ENCODE measurements at regions not wholly inside any gene's neighbourhood (a gene's known extent, or its start where the extent isn't known, plus 50 kb on each side); places are given as distances from the start of the nearest gene placed in this dataset.

DNA sequence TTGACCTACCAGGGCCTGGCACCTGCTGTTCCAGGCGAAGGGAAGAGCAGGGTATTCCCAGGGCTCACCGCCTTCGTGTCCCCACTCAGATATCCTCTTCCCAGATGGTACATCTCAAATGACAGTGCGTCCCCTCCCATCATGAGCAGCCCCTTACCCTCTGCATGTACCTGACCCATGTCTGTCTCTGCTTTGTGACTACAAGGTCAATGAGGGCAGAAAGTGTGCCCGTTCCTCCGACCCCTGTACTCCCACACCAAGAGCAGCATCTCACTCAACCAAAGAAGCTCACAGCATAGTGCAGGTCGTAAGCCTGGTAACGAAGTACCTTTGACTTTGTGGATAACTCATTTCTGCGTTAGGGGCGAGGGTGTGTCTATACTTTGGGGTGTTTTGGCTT lies 142.6 kb downstream of the KATNIP start:
- no peak for TF ChIP-seq EZH2 (IDR thresholded peaks at IDR 0.05; ENCODE audit: borderline replicate concordance, low read depth, low read length, poor library complexity, severe bottlenecking)
- TF ChIP-seq, protein P1, sequence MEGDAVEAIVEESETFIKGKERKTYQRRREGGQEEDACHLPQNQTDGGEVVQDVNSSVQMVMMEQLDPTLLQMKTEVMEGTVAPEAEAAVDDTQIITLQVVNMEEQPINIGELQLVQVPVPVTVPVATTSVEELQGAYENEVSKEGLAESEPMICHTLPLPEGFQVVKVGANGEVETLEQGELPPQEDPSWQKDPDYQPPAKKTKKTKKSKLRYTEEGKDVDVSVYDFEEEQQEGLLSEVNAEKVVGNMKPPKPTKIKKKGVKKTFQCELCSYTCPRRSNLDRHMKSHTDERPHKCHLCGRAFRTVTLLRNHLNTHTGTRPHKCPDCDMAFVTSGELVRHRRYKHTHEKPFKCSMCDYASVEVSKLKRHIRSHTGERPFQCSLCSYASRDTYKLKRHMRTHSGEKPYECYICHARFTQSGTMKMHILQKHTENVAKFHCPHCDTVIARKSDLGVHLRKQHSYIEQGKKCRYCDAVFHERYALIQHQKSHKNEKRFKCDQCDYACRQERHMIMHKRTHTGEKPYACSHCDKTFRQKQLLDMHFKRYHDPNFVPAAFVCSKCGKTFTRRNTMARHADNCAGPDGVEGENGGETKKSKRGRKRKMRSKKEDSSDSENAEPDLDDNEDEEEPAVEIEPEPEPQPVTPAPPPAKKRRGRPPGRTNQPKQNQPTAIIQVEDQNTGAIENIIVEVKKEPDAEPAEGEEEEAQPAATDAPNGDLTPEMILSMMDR (conservative IDR thresholded peaks at IDR 0.05; ENCODE audit: low read depth, low read length) = no peak
- BruUV-seq (replicated peaks) = no TSS peak
- no peak for DNase-seq (ENCODE audit: low spot score)
- Histone ChIP-seq H3K36me3 (ENCODE audit: insufficient read depth, low read length, poor library complexity, severe bottlenecking) (no peaks in the 10 kb centered on the region), H3K9me3 (ENCODE audit: low read depth, low read length, poor library complexity, severe bottlenecking) (no peaks in the 10 kb centered on the region), H3K27me3 (replicated peaks; ENCODE audit: insufficient read depth, low read depth, low read length, poor library complexity) (no peaks in the 10 kb centered on the region), H3K4me3 (ENCODE audit: low read depth, low read length, poor library complexity, severe bottlenecking) (no peak overlapping the region), H3K4me1 (ENCODE audit: insufficient read depth, low read length, poor library complexity, severe bottlenecking) (no peaks in the 10 kb centered on the region), H3K27ac (ENCODE audit: low read depth, low read length, poor library complexity, severe bottlenecking) (no peak overlapping the region)
- intact Hi-C loops (cut with micrococcal nuclease; ENCODE audit: unreplicated experiment) = no loop called here
- ChIA-PET CTCF (no interaction called here), POLR2A (ENCODE audit: low non-redundant PET) (no interaction called here)

- DNase-seq (ENCODE audit: low spot score) = no peak
- POLR2A ChIA-PET (ENCODE audit: low non-redundant PET) = no interaction called here
- Histone ChIP-seq H3K4me1 (ENCODE audit: insufficient read depth, low read length, poor library complexity, severe bottlenecking) (no peaks in the 10 kb centered on the region), H3K4me3 (ENCODE audit: low read depth, low read length, poor library complexity, severe bottlenecking) (no peak overlapping the region), H3K27ac (ENCODE audit: low read depth, low read length, poor library complexity, severe bottlenecking) (no peak overlapping the region), H3K27me3 (replicated peaks; ENCODE audit: insufficient read depth, low read depth, low read length, poor library complexity) (no peaks in the 10 kb centered on the region), H3K9me3 (ENCODE audit: low read depth, low read length, poor library complexity, severe bottlenecking) (no peaks in the 10 kb centered on the region), H3K36me3 (ENCODE audit: insufficient read depth, low read length, poor library complexity, severe bottlenecking) (no peaks in the 10 kb centered on the region)
- CTCF ChIA-PET = no interaction called here
- intact Hi-C loops (cut with micrococcal nuclease; ENCODE audit: unreplicated experiment) = no loop called here
- TF ChIP-seq EZH2 (IDR thresholded peaks at IDR 0.05; ENCODE audit: borderline replicate concordance, low read depth, low read length, poor library complexity, severe bottlenecking) = no peak
- TF ChIP-seq, protein P1 (conservative IDR thresholded peaks at IDR 0.05; ENCODE audit: low read depth, low read length) = no peak
- no TSS peak for BruUV-seq (replicated peaks)
Observed at GRCh38 chr16:27695161-27695560, 145.2 kb downstream of the KATNIP start.

DNA sequence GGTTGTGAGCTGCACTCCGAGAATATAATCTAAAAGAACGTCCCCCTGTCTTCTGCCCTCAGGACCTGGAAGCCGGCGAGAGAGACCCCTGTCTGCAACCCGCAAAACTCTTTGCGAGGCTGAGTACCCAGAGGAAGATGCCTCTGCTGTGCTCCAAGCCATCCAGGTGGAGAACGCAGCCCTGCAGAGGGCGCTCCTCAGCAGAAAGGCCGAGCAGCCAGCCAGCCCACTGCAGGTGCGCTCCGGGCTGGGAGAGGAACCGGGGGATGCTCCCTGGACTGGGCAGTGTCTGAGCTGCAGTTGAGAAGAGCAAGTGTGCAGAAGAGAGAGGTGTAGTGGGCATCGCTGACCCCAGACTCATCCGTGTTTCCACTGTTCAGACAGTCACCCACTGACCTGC lies 148.3 kb downstream of the KATNIP start:
- no TSS peak for BruUV-seq (replicated peaks)
- TF ChIP-seq EZH2 (IDR thresholded peaks at IDR 0.05; ENCODE audit: borderline replicate concordance, low read depth, low read length, poor library complexity, severe bottlenecking) = no peak
- TF ChIP-seq, protein P1 (conservative IDR thresholded peaks at IDR 0.05; ENCODE audit: low read depth, low read length) = peak; percentile 62
- intact Hi-C loops (cut with micrococcal nuclease; ENCODE audit: unreplicated experiment) = no loop called here
- peaks cover under 1% of the 10 kb centered on the region for H3K4me1 ChIP-seq (ENCODE audit: insufficient read depth, low read length, poor library complexity, severe bottlenecking)
- no peak overlapping the region for H3K27ac ChIP-seq (ENCODE audit: low read depth, low read length, poor library complexity, severe bottlenecking)
- CTCF ChIA-PET = no interaction called here
- no peaks in the 10 kb centered on the region for H3K9me3 ChIP-seq (ENCODE audit: low read depth, low read length, poor library complexity, severe bottlenecking)
- no peaks in the 10 kb centered on the region for H3K36me3 ChIP-seq (ENCODE audit: insufficient read depth, low read length, poor library complexity, severe bottlenecking)
- no peaks in the 10 kb centered on the region for H3K27me3 ChIP-seq (replicated peaks; ENCODE audit: insufficient read depth, low read depth, low read length, poor library complexity)
- H3K4me3 ChIP-seq (ENCODE audit: low read depth, low read length, poor library complexity, severe bottlenecking) = no peak overlapping the region
- DNase-seq (ENCODE audit: low spot score) = peak; percentile 11
- POLR2A ChIA-PET (ENCODE audit: low non-redundant PET) = no interaction called here

Data from A673 (cell line).